Panc1 (cell line): ENCODE measurements at regions not wholly inside any gene's neighbourhood (a gene's known extent, or its start where the extent isn't known, plus 50 kb on each side); places are given as distances from the start of the nearest gene placed in this dataset.

Source experiments
- CTCF ChIP-seq: fragments of 450-650 bp; IDR thresholded peaks from 2 replicates; pipeline ENCODE4 v1.5.1; 2017; ENCODE audit warnings: mild to moderate bottlenecking
- POLR2AphosphoS5 ChIP-seq: IDR thresholded peaks from 2 replicates; pipeline ENCODE4 v1.6.1; 2012; ENCODE audit warnings: mild to moderate bottlenecking, low read depth, low read length, moderate library complexity
- REST ChIP-seq, 2 experiments: IDR thresholded peaks; 2 replicates each; pipeline ENCODE4 v1.6.1; 2011 to 2012; ENCODE audit warnings: low read depth in 2 of 2, control low read depth in 1 of 2, low read length in 1 of 2, mild to moderate bottlenecking in 1 of 2, moderate library complexity in 1 of 2; ENCODE audit not compliant: insufficient read depth in 1 of 2
- SIN3A ChIP-seq: IDR thresholded peaks from 2 replicates; pipeline ENCODE4 v1.6.1; 2012; ENCODE audit warnings: low read depth, mild to moderate bottlenecking, low read length, moderate library complexity, borderline replicate concordance; ENCODE audit not compliant: insufficient read depth

- TF ChIP-seq CTCF (no peak), REST (IDR thresholded peaks at IDR 0.05; ENCODE audit: insufficient read depth in 1 of 2, low read depth in 2 of 2, low read length in 1 of 2) (no peak), SIN3A (no peak), POLR2AphosphoS5 (no peak)
Observed at GRCh38 chr3:156769721-156770654, 56.2 kb upstream of the LEKR1 start.
